ENCODE measurements at regions not wholly inside any gene's neighbourhood (a gene's known extent, or its start where the extent isn't known, plus 50 kb on each side); places are given as distances from the start of the nearest gene placed in this dataset.

DNA sequence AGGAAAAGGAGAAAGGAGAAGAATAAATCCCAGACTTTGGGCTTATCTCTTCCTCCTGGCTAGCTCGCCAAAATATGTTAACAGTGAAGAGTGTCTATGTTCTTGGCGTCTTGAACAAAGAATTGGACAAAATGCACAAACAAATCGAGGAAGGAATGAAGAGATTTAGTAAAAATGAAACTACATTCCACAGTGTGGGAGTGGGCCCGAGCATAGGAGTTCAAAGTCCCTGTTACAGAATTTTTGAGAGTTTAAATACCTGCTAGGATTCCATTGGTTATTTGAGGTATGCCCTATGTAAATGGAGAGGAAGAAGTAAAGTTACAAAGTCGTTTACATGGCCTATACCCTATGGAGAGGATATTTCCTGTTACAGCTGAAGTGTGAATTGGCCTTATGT, 525.1 kb upstream of the CNTN5 start:
- TF ChIP-seq POLR2A (IDR thresholded peaks at IDR 0.05): no peak
- TF ChIP-seq, protein P1, sequence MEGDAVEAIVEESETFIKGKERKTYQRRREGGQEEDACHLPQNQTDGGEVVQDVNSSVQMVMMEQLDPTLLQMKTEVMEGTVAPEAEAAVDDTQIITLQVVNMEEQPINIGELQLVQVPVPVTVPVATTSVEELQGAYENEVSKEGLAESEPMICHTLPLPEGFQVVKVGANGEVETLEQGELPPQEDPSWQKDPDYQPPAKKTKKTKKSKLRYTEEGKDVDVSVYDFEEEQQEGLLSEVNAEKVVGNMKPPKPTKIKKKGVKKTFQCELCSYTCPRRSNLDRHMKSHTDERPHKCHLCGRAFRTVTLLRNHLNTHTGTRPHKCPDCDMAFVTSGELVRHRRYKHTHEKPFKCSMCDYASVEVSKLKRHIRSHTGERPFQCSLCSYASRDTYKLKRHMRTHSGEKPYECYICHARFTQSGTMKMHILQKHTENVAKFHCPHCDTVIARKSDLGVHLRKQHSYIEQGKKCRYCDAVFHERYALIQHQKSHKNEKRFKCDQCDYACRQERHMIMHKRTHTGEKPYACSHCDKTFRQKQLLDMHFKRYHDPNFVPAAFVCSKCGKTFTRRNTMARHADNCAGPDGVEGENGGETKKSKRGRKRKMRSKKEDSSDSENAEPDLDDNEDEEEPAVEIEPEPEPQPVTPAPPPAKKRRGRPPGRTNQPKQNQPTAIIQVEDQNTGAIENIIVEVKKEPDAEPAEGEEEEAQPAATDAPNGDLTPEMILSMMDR (IDR thresholded peaks at IDR 0.05): no peak

Data from esophagus squamous epithelium (tissue), 4 donors.